ENCODE measurements at regions not wholly inside any gene's neighbourhood (a gene's known extent, or its start where the extent isn't known, plus 50 kb on each side); places are given as distances from the start of the nearest gene placed in this dataset.

DNA sequence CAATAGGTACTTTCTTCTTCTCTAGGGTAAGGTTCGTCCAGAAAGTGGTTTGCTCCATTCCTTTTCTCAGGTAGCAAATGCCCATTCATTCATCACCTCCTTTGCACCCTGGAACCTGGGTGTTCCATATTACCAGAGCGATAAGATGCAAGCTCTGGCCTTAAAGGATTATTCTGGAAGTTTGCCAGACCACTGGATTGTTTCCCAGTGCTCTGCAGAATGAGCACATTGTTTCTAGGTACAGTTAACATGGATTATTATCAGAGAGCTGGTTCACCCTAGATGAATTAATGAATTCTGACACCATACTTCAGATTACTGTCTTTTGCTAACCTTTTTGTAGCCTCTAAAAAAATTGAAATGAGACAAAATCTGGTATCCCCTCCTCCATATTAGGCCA is 170.9 kb upstream of the BMP4 start:
- DNase-seq (ENCODE audit: low read depth), result peak; percentile 74

DNA sequence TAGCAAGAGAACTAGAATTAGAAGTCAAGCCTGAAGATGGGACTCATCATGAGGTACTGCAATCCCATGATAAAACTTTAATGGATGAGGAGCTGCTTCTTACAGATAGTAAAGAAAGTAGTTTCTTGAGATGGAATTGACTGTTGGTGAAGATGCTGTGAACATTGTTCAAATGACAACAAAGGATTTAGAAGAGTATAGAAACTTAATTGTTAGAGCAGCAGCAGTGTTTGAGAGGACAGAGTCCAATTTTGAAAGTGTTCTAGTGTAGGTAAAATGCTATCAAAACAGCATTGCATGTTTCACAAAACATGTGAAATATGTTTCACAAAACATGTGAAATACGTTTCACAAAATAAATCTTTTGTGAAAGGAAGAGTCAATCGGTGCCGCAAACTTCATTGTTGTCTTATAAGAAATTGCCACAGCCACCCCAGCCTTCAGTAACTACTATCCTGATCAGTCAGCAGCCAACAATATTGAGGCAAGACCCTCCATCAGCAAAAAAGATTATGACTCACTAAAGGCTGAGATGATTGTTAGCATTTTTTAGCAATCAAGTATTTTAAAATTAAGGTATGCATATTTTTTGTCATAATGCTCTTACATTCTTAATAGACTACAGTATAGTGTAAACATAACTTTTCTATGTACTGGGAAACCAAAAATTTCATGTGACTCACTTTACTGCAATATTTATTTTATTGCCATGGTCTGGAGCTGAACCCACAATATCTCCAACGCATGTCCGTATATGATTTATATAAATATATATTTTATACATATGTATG is 173.4 kb upstream of the BMP4 start:
- DNase-seq (ENCODE audit: low read depth), result no peak

DNA sequence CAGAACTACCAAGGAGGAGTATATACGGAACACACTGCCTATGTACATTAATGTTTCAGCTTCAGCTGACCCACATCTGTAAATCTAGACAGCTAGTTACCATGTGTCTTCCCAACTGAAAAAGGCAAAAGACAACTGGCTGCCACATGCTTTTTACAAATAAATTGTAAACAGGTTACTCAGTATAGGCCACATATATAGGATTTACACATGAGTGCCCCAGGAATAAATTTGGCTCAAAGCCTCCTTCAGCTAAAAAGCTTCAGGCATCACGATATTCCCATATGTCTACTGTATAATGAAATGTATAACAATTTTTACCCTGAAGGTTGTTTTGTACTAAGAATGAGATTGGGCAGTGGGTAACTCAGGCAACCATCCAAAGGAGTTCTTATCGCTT is 175.9 kb upstream of the BMP4 start:
- no peak for DNase-seq (ENCODE audit: low read depth)

DNA sequence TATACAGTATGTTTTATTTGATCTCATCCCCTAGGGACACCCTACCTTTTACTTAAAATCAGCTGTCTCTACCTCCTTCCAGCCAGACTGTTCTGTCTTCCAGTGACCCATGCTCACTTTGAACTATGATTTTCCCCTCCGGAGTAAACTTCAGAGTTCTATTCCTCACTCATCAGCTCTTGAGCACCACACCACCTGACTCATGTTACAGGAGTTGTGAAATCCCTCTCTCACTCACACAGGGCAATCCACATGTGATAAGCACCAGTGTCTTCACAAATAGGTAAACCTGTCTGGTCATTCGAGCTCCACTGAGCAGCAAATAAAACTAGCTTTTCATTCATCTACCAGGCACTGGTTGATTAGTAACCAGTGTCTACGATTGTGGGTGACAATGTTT is 177.3 kb upstream of the BMP4 start:
- DNase-seq (ENCODE audit: low read depth), result peak; percentile 88

DNA sequence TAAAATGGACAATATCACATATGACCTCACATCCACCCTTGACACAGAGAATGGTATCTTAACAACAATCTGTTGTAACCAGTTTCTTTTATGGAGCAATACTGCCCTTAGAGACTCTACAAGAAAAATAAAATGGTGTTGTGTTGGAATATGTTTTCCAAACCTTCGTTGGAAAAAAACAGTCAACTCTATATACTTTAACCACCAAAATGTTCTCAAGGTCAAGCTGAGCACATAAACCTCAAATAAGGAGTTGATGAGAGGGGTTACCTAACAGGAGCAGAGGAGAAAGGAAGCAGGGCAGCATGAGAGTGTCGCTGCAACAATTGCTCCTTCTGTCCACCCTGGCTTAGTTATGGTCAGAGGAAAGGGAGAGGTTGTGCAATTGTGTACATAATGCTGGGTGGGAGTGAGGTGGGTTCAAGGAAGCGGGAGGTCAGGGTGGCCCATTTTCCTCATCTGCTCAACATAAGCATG is 179.2 kb upstream of the BMP4 start:
- peak; percentile 45 for DNase-seq (ENCODE audit: low read depth)

DNA sequence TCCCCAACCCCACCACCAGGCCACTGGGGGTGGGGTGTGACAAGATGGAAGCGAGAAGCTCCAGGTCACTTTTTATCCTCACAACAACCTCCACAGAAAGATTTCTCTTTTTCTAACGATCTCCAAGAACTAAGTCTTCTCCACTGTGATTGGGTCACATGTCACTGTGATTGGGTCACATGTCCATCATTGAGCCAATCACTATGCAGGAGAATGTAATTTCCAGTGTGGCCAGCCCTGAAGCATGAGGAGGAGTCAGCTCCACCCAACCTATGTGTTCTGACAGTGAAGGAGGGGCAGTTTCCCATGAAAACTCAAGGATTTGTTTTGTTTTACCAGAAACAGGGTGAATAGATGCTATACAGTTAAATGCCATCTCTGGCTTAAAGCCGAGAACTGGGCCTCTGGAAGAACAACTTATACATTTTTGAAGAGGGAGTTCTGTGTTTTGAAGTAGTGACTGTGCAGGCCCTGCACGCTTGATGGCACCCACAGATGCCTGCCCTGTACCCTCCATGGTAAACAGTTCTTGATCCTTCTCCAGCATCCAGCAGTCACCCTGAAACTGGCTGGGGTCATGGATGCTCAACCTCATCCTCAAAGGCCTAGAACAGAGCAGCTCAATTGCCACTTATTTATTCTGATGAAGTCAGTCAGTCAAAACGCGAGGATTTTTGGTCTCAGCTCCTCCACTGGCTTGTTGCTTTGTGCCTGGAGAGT is 180.4 kb upstream of the BMP4 start:
- DNase-seq (ENCODE audit: low read depth), result no peak

DNA sequence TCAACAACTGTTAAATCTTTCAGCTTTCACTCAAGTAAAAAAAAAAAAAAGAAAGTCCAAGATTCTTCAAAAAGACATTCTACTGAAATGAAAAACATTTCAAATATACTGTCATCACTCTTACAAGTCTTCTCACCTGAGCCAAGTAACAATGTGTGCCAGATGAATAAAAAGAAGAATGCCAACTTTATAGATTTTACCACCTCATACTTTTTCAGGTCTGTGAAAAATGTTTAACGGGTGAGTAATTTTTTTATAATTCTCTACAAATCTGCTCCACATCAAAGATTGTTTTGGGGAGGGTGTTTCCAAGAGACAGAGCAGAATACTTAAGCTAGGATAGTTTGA is 181.0 kb upstream of the BMP4 start:
- no peak for DNase-seq (ENCODE audit: low read depth)

DNA sequence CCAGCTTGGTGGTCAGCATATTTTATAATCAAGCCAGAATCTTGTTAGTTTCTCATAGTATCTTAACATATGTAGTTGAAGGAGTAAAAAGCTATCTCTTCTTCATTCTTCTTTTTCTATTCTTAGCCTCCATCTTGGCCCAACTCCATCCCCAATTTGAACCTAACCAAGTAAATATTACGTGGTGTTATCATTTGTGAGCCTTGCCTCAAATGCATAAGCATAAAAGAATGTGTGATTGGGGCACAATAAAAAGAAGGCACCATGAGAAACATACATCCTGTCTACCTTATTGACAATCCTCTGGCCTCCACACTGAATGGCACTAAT is 181.4 kb upstream of the BMP4 start:
- no peak for DNase-seq (ENCODE audit: low read depth)

DNA sequence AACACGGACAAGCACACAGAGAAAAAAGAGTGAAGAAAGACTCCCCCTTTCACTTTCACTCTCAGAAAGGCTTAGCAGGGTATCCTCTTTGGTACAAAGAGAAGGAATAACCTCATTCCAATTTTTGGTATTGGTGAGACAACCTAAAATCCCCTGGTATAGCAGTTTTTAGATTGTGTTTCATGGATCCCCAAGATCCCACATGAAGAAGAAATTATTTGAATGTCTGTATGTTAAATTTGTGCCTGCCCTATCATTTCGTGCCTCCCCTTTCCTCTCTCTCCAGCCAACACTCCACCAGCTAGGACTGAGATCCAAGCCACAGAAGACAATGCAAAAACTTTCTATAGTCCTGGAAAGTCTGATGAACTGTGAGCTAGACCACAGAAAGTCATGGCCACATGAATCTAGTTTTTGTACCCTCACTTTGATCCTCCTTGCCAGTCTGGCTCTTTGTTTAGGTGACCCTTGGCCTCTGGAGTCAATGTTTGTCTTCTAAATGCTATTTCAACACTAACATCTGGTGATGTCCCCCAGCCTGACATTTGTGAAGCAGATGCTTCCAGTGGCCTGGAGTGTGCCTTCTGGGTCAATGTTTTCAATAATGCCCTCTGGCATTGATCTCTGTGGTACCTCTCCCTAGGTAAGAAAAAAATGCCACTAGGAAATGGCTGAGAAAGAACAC is 181.9 kb upstream of the BMP4 start:
- no peak for DNase-seq (ENCODE audit: low read depth)

DNA sequence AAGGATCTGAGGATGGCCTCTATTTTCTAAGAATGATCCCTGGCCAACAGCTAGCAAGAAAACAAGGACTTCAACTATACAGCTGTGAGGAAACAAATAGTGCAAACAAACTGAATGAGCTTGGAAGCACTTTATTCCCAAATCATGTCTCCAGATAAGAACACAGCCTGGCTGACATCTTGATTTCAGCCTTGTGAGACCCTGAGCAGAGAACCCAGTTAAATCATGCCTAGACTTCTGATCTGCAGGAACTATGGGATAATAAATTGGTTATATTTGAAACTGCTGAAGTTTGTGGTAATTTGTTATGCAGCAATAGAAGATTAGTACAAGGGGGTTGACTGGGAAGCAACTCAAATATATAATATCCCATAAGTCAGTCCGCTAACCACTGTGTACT is 183.9 kb upstream of the BMP4 start:
- no peak for DNase-seq (ENCODE audit: low read depth)

DNA sequence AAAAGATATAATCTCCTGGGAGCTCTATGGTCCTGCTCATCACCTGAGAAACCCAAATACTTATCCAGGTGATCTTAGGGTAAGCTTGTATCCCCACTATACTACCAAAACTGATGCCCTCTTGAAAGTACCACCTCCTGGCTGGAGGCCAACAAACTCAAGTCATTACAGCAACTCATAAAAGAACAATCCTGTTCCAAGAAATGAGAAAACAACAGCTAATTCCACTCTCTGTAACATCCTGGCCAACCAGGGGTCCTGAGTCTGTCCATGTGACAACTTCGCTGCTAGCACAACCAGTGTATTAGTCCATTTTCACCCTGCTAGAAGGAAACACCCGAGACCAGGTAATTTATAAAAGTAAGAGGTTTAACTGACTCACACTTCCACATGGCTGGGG is 190.0 kb upstream of the BMP4 start:
- no peak for DNase-seq (ENCODE audit: low read depth)

DNA sequence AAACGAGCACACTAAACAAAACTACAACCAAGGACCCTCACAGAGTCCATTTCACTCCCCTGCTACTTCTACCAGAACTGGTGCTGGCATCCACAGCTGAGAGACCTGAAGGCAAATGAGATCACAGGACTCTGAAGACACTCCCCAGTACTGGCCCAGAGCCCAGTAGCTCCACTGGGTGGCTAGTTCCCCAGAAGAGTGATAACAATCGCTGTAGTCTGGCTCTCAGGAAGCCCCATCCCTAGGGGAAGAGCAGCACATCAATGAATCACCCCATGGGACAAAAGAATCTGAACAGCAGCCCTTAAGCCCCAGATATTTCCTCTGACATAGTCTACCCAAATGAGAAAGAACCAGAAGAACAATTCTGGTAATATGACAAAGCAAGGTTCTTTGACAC is 190.7 kb upstream of the BMP4 start:
- peak; percentile 83 for DNase-seq (ENCODE audit: low read depth)

DNA sequence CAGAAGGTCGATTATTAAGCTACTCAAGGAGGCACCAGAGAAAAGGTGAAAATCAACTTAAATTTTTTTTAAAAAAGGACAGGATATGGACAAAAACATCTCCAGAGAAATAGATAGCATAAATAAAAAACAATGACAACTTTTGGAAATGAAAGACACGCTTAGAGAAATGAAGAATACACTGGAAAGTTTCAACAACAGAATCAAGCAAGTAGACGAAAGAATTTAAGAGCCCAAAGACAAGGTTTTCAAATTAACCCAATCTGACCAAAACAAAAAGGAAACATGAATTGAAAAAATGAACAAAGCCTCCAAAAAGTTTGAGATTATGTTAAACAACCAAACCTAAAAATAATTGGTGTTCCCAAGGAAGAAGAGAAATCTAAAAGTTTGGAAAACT is 191.1 kb upstream of the BMP4 start:
- DNase-seq (ENCODE audit: low read depth), result no peak

DNA sequence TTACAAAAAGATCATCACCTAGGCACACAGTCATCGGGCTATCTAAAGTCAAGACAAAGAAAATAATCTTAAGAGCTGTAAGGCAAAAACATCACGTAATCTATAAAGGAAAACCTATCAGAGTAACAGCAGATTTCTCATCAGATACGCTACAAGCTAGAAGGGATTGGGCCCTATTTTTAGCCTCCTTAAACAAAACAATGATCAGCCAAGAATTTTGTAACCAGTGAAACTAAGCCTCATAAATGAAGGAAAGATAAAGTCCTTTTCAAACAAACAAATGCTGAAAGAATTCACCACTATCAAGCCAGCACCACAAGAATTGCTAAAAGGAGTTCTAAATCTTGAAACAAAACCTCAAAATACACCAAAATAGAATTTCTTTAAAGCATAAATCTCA is 191.6 kb upstream of the BMP4 start:
- peak; percentile 11 for DNase-seq (ENCODE audit: low read depth)

DNA sequence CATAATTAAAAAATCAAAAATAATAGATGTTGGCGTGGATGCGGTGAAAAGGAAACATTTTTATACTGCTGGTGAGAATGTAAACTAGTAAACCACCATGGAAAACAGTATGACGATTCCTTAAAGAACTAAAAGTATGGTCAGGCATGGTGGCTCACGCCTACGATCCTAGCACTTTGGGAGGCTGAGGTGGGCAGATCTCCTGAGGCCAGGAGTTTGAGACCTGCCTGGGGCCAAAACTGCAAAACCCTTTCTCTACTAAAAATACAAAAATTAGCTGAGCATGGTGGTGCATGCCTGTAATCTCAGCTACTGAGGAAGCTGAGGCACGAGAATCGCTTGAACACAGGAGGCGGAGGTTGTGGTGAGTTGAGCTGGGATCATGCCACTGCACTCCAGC is 195.7 kb upstream of the BMP4 start:
- DNase-seq (ENCODE audit: low read depth), result no peak

DNA sequence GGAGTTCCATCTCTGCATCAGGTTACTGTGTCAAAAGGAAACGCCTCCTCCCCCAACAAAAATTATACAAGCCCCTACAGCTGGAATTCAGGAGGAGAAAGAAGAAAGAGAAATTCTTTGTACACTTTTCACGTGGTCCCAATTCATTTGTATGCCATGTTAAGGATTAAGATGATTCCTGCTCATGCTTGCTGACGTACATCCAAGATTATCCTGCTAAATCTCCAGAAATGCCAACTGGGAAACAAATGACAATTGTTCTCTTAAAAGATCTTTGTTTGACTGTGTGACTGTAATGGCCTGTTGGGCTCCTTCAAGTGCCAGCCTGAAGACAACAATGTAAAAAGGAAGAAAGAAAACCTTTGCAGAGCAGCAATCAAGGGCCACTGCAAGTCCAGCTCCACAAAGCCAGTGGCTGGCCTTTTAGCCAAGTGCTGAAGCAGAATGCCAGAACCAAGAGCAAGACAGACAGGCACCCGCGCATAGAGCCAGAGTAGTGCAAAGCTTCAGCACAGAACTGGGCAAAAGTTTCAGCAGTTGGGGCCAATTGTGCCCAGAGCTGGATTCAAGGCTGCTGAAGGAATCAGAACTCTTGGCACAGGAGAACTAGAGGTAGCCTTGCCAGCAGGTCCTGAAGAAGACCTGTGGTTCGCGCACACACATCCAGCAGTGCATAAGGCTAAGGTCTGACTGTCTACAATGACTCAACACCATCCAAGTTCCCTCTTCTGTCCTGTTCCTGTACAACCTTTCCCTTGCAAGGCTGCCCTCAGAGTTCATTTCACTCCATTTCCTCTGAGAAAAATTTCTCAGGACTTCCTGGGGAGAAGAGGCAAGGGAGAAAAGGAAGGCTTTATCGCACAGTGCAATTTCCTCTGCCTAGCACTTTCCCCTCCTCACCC is 209.7 kb upstream of the BMP4 start:
- no peak for DNase-seq (ENCODE audit: low read depth)

DNA sequence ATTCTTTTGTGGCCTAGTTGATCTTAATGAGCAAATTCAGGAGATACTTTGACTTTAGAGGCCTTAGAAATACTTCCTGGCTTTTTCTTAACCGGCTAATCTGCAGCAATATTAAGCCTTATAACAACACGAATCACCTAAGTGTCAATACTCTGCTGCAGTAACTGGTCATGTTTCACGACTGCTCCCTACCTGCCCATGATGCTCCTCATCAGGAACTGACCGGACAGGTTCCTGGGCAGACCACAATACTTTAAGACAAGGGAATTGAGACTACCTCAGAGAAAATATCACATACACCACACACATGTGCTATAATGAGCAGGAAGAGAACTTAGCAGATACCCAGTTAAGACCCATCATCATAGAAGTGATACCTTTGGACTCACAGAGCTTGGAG is 211.9 kb upstream of the BMP4 start:
- no peak for DNase-seq (ENCODE audit: low read depth)

DNA sequence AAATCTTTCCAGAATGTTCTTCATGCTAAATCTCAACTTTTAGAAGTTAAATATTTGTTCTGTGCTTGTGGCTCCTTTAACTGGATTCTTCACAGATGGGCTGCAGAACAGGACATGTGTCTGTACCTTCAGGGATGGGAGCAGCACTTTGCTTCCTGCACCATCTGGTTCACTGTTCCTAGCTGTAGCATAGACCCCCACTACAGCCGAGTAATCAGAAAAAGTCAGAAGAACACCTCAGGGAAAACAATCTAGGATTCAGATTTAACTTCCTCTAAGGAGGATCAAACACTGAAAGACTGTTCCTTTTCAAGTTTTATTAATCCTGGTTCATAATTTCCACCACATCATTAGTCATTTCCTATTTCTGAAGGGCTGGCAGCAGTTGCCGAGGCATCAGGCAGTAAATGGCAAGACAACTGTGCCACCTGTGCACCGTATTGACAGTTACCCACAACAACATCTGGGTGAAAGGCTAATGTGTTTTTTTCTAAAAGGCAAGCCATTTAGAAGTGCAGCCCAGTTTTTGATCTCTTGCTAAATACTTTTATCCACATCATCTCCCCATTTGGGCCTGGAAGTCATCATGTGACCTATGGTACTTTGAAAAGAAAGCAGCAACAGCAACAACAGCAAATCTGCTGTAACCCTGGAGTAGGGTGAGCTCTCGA is 212.8 kb upstream of the BMP4 start:
- DNase-seq (ENCODE audit: low read depth), result no peak

DNA sequence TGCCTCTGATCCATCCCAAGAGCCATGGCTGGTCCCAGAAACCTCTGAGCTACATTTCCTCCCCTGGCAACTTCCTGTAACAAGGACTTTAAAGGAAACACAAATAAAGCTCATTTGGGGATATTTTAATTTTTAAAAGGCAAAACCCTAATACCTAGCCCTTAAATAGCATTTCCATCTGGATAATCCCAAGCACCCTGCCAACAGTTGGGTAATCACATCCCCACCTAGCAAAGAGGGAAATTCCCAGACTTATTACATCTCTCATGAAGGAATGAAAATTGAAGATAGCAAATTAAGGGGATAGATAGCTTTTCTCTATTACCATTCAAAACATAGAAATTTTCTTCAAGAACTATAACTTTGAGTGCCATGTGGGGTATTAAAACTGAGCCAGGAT is 213.7 kb upstream of the BMP4 start:
- no peak for DNase-seq (ENCODE audit: low read depth)

DNA sequence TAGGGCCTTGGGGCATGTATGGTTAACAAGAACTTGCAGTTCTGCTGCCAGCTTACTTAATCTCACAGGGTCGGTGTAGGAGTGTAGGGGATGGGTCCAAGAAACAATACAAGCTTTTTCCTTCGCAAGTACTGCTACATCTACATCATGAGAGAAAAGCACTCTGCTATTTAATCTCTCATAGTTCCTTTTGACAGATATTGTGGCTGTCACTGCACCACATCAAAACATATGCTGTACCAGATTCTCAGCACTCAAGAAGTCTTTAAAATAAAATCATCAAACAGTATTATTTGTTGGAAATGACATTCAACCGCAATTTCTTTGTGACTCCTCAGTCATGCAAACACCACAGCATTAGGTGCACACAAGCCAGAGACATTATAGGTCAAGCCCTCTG is 215.5 kb upstream of the BMP4 start:
- no peak for DNase-seq (ENCODE audit: low read depth)

DNA sequence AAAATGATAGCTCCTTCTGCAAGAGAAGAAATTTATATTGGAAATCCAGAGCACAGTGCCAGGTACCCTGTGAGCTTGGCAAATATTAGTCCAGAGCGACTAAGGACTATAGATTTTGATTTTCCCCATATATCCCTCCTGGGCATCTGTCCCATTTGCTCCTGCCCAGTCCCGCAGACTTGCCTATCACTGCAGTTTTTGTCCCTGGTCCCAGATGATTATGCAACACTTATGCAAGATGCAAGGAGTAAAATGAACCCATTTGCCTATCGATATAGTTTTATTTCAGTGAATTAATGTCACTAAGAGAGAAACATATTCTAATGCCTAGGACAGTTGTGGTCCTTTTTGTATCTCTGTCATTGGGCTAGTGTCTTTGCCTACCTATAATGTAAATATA is 215.9 kb upstream of the BMP4 start:
- DNase-seq (ENCODE audit: low read depth), result no peak

DNA sequence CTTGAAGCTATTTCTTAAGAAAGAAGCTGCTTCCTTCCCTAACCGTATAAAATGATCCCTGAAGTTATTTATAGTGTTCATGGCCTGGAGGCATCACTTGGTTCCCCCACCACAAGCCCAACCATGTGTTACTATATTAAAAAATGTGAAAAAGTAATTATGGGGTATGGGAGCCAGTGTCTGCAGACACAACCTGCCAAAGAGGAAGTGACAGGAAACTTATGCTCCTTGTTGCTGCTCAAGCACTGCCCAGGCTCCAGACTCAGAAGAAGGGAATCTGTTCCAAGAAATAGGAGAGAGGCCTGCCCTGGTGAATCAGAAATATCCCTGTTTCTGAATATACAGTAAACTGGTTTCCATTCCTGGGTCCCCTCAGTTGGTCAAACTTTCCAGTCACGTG is 217.2 kb upstream of the BMP4 start:
- DNase-seq (ENCODE audit: low read depth), result no peak
